Skin epidermis (tissue), 12 donors: ENCODE measurements at regions not wholly inside any gene's neighbourhood (a gene's known extent, or its start where the extent isn't known, plus 50 kb on each side); places are given as distances from the start of the nearest gene placed in this dataset.

Source experiments
- H3K27ac ChIP-seq, 21 experiments: fragments of 200-600 bp; sonication (generic) in 11 of 21; one replicate each; pipeline ENCODE4 v1.5.0; 2020; ENCODE audit warnings: mild to moderate bottlenecking in 3 of 21, inconsistent platforms in 2 of 21, moderate library complexity in 2 of 21
- H3K4me3 ChIP-seq, 7 experiments: fragments of 200-600 bp; sonication (generic) in 2 of 7; one replicate each; pipeline ENCODE4 v1.5.0; 2020; ENCODE audit warnings: inconsistent platforms in 2 of 7, mild to moderate bottlenecking in 2 of 7, moderate library complexity in 1 of 7

DNA sequence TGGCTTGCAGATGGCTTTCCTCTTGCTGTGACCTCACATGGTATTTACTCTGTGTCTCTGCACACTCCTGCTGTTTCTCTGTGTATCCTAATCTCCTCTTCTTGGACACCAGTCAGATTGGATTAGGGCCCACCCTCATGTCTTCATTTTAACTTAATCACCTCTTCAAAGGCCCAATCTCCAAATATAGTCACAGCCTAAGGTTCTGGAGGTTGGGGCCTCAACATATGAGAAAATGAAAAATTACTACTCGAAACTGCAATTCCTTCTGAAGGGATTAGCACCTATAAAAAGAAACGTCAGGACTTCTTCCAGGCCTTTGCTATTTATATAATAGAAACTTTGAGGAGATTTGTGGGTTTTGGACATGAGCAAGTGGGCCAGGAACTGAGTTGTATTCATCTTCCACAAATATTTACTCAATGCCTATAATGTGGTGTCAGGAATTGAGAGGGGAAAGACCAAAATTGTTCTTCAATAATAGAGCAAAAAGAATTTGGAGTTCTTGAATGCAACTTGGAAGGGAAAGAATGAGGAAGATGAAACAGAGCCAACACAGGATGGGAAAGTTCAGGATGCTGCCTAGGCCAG is 270.0 kb upstream of the FN1 start:
- Histone ChIP-seq H3K27ac (no peak overlapping the region), H3K4me3 (no peak overlapping the region)

DNA sequence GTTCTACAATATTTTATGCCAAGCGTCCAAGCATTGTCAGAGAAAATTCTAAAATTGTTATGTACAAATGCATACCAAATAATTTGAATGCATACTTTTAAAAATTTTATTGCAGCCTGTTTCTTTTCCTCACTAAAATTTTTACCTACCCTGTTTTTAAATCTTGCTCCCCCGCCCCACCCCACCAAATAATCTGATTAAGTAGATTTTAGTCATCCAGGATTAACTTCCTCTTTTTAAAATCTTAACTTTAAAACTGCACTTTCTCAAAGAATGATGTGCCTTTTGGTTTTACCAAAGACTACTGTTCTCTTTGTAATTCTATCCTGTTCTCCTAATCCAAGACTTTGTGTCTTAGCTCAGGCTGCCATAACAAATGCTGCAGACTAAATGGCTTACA is 269.4 kb upstream of the FN1 start:
- Histone ChIP-seq H3K4me3 (no peak overlapping the region), H3K27ac (no peak overlapping the region)

DNA sequence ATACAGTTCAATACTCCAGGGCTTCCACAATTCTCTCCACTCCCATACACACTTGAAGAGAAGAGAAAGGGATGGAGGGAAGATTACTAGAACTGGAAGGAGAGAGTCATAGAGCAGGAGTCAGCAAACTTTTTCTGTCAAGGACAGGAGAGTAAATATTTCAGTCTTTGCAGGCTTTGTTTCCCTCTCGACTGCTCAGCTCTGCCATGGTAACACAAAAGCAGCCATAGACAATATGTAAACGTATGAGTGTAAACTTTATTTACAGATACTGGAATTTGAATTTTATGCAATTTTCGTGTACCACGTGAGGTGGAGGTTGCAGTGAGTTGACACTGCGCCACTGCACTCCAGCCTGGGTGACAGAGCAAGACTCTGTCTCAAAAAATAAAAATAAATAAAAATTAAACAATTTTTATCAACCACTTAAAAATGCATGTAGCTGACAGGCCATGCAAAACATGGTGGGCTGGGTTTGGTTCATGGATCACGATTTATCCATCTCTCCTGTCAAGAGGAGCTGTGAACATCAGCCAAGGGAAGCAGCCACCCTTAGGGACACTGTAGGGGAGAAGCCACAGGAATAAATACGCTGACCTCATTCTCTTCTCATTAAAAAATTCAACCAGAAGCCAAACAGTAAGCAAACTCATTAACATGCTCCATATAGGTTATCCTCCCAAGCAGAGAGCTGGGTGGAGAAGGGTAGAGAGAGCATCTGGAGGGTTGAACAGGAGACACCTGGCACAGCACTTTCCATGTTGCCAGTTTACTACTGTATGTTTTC is 266.4 kb upstream of the FN1 start:
- H3K27ac ChIP-seq: no peak overlapping the region

DNA sequence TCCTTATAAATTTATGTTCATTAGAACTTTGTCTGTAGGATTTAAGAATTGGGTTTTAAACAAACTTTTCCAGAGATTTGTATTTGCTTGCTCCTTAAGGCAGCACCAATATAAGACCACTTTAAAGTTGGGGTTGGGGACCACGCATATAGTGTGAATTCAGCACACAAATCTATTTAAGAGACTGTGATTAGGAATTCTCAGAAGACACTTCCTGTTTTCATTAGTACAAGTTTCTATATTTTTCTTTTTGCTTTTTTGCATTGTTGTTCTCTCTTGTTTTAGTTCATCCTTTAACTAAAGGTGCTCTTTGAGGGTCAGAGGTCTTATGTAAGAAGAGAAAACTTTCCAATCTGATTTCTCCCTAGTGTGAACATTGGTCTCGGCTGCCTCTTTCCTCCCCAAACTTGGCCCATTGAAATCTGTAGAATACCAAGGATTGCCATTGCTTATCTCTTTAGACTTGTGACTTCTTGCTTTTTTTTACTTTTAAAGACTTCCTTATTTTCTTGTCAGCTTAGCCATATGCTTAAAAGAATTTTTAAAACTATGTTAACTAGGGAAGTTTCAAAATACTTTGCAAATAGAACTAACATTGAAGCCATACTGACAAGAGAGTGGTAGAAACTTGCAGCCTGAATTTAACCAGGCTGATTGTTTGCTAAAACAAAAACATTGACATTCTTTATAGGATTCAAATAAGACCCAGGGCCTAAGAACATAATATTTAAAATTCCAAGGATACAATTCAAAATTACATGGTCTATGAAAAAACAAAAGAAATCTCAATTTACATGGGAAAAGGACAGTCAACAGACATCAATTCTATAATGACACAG is 264.1 kb upstream of the FN1 start:
- H3K27ac ChIP-seq: peak overlapping the region in 8 of 21 experiments; percentile 9 to 71 (median 50)
- H3K4me3 ChIP-seq: no peak overlapping the region

More for the DNA sequence above, 266.4 kb upstream of the FN1 start:
- H3K4me3 ChIP-seq: no peak overlapping the region

DNA sequence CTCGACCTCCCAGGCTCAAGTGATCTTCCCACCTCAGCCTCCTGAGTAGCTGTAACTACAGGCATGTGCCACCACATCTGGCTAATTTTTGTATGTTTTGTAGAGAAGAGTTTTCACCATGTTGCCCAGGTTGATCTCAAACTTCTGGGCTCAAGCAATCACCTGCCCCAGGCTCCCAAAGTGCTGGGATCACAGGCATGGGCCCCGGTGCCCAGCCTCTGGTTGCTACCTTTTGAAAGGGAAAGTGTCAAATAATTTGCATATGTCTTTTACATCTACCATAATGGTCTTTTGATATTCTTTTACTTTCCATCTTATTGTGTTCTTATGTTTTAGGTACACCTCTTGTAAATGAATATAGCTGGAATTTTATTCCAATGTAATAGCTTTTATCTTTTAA is 263.1 kb upstream of the FN1 start:
- Histone ChIP-seq H3K4me3 (no peak overlapping the region), H3K27ac (peak overlapping the region in 4 of 21 experiments; percentile 5 to 68 (median 53))

DNA sequence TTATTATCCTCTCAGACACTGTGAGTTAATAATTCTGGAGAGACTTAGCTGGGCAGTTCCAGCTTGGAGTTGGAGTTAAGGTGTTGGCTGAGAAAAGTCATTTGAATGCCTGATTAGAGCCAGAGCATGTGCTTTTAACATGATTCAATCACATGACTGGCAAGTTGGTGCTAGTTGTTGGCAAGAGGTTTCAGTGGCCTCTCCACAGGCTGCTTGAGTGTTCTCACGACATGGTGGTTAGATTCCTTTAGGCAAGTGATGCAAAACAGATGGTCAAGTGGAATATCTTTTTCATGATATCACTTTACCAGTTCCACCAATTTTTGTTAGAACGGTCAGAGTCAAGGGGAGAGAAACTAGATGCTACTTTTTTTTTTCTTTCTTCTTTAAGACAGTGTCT is 262.7 kb upstream of the FN1 start:
- H3K4me3 ChIP-seq: no peak overlapping the region
- peak overlapping the region in 4 of 21 experiments; percentile 5 to 68 (median 53) for H3K27ac ChIP-seq

DNA sequence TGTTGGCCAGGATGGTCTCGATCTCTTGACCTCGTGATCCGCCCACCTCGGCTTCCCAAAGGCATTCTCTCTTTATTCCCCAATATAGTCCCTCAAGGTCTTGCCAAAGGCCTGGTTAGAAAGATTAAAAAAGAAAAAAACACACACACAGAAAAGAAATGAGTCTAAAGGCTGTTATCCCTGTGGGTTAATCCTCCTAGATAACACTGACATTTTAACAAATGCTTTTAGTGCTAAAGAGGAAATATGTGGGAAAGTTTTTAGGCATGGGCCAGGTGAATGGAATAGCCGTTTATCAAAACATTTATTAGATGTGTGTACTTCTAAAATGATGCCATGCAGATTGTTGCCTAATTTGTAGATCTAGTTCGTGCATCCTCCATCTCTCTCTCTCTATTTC is 261.6 kb upstream of the FN1 start:
- no peak overlapping the region for H3K4me3 ChIP-seq
- H3K27ac ChIP-seq: no peak overlapping the region

DNA sequence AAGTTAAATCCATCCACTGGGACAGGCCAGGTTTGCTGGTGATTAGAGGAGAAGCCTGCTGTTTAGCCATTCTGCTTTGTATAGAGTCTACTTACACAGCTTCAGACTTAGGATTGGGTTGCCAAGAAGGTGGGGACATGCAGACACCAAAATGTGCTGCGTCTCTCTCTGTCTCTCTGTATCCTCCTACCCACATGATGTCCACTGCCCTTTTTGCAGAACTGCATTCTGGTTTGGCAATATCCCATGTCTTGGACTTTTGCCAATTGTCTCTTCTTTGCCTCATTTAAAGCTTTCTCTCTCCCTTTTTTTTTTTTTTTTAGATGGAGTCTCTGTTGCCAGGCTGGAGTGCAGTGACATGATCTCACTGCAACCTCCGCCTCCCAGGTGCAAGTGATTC is 261.1 kb upstream of the FN1 start:
- H3K4me3 ChIP-seq: no peak overlapping the region
- peak overlapping the region in 2 of 21 experiments; percentile 14 to 21 for H3K27ac ChIP-seq

DNA sequence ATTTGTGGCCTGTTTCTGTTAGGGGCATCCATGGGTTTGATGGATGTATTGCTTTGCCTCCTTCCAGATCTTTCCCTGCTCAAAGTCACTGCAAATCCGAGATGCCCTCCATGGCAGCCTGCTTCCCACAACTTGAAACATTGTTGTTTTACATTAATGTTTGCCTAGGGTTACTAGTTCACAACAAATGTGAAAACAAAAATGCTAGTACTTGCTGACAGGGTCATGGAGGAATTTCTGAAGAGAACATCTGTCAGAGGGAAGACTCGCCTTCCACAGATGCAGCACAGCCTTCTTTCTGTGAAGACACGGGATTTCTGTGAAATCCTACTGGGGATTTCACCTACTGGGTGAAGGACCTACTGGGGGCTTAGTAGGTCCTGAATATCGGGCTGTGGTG is 260.0 kb upstream of the FN1 start:
- H3K27ac ChIP-seq: peak overlapping the region in 2 of 21 experiments; percentile 30
- H3K4me3 ChIP-seq: no peak overlapping the region

DNA sequence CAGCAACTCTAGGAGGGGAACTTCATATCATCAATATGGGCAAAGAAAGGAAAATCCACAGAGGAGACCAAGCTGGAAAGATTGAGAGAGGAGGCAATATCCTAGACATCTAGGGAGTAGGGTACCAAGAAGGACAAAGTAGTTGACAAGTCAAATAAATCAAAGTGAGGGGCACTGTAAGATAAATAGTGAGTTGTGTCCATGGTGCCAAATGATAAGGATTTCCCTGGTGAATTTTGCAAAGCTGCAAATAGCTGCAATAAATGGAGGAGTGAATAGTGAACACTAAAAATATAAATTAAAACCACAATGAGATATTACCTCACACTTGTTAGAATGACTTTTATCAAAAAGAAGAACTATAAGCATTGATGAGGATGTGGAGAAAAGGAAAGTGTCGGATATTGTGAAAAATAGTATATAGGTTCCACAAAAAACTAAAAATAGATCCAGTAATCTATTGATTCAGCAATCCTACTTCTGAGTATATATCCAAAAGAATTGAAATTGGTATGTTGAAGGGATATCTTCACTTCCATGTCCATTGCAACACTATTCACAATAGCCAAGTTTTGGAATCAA is 258.2 kb upstream of the FN1 start:
- no peak overlapping the region for H3K4me3 ChIP-seq

DNA sequence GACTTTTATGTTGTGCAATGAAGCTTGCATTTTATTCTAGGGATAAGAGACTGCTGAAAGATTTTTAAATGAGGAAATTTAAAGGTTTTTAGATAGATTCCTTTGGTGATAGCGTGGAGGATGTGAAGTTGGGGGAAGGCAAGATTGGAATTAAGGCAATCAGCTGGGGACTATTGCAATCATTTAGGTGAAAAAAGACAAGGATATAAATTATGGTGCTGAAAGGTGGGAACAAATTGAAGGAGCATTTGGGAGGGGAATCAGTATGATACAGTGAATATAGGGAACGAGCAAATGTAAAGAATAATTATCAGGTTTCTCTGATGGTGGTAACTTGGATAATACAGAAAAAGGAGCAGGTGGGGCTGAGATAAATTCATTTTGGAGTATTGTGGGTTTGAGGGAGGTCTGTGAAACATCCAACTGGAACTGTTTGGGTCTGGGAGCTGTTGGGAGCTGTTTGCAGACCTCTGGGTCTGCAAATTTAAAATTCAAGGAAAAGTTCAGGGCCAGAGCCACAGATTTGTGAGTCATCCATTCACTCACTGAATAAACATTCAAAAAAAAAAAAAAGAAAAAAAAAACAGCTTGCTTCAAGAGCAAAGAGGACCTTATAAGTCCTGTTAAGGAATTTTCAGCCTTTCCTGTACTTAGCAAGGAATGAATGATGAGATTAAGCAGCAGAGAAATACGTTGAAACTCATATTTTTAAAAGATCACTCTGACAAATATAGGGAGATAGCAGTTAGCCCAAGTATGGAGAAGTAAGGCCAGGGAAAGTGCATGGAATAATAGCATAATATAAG is 257.5 kb upstream of the FN1 start:
- peak overlapping the region in 4 of 21 experiments; percentile 22 to 78 (median 69) for H3K27ac ChIP-seq
- no peak overlapping the region for H3K4me3 ChIP-seq

More for the DNA sequence above, 258.2 kb upstream of the FN1 start:
- peak overlapping the region in 4 of 21 experiments; percentile 22 to 74 (median 69) for H3K27ac ChIP-seq

DNA sequence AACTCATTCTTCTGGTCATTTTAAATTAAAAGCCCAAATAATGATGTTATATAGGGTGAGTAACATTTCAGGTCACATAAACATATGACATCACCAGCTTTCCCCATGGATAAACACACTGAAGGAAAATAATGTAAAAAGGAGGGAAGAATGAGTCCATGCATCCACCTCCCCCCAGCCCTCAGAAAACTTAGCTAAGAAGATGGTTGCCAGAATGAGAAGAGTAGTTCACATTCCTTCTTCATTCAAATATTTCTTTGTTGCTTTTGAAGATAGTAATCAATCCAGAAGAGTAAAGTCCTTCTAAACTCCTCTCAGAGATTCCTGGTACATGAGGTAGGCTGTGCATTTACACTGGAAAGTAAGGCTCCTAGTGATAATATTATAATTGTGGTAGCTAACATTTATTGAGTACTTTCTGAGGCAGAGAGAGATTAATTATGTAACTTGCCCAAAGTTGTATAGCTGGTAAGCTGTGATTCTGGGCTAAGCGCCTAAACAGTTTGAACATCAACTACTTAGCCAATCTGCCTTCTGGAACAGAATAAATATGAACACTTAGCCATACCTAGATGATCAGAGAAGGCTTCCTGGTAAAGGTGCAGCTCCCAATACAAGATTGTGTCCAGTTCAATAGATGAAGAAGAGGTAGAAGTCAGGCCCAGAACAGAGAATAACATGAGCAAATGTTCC is 256.7 kb upstream of the FN1 start:
- H3K4me3 ChIP-seq: no peak overlapping the region
- peak overlapping the region in 2 of 21 experiments; percentile 74 to 78 for H3K27ac ChIP-seq

DNA sequence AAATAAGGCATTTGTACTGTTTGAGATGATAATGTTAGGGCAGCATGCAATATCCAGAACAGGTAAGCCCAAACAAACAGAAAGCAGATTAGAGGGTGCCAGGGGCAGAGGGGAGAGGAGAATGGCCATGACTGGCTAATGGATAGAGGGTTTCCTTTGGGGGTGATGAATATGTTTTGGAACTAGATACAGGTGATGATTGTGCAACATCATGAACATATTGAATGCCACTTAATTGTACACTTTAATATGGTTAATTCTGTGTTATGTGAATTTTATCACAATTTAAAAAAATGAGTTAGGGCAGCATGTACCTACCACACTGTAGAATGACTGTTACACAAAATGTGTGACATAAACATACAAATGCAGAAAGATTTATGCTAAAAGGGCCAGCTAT is 255.5 kb upstream of the FN1 start:
- H3K4me3 ChIP-seq: no peak overlapping the region
- no peak overlapping the region for H3K27ac ChIP-seq

DNA sequence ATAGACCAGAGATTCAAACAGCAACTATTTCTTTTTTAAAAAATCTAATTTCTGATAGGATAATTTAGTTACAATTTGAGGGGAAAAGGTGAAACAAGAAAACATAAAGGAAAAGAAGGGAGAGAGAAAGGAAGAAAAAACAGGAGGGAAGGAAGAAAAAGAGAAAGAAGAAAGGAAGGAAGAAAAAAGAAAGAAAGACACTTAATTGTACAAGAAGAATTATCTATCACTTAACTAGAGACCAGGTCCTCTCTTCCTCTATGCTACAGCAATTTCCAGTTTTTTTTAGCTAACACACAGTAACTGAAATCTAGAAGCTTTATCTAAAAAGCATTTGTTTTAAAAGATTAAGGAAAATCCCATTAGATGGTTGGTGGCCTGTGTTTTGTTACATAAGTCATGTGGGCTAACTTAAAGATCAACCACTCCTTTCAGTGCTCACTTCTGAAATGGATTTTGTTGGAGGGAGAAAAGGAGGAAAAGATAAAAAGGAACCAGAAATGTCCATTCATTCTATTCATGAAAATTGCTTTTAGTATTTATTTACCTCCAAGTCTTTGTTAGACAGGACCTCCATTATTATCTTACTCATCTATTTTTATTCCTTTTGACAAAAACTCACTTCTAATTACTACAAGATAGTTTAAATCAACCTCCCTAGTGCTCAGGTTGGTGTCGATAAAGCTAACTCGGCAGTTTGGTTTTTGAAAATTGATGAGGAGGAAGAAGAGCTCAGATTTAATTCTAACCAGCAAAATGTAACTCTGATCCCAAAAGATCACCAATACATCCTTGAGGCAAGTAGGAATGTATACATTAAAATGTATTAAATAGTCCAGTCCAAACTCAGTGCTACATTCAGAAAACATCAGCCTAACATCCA is 251.5 kb upstream of the FN1 start:
- no peak overlapping the region for H3K4me3 ChIP-seq
- no peak overlapping the region for H3K27ac ChIP-seq

DNA sequence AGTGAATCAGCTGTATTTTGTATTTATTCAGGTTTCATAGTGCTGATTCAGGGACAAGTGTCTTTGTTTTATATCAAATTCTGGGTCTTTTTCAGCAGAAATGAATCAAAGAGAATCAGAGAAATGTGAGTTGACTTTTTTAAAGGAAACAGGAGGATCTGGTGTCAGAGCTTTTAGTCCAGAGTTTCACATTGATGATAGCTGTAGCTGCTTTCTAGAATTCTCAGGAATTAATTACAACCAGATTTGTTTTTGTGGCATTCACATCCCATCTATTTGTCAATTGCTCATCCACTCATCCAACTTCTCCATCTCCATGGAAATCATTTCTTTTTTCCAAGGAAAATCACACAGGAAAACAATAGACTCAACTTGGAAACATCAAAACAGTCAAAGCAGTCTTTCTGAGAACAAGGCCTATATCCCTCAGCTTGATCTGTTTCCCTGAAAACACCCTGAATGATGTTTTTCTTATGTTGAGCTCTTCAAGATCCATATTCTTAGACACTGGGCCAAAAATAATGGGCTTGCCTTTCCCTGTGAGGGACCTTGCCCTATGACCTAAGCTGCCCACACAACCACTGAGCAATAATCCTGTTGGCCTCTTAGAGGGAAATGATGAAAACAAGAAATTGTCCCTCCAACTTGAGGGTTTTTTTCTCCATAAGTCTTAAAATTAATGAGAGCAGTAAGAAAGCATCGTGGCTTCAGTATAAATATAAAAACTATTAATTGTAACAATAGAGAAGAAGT is 249.5 kb upstream of the FN1 start:
- Histone ChIP-seq H3K4me3 (no peak overlapping the region), H3K27ac (peak overlapping the region in 7 of 21 experiments; percentile 5 to 72 (median 38))

DNA sequence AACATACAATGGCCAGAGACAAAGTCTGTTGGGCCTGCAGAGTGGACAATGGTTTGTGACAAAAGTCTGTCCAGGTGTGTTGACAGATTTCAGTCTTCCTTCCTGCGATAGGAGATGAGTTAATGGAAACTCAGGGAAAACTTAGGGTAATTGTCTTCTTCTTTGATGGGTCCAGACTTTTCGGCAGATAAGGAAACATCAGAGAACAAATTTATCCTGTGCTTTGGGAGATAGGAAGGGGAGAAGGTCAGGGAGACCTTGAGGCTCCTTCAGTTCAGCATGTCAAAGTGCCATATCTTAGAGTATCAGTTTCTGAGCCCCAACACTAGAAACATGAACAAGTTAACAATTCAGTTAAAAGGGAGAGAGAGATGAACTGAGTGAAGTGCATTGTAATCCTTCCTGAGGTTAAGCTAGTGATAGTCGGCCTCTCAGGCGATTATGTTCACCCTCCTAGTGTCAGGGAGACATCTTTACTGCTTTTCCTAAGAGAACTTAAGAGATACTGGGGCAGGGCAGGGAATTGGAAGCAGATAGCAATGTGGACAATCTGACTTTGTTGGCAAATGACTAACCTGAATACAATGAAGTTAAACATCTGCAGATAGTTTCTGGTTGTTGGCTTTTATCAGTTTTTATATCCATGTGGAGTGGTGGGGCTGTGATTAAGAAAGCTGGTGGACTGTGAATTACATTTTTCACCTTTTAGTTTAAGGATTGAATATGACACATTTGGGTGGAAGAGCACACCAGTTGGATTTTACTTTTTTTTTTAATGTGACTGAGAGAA is 248.8 kb upstream of the FN1 start:
- no peak overlapping the region for H3K4me3 ChIP-seq
- H3K27ac ChIP-seq: peak overlapping the region in 4 of 21 experiments; percentile 25 to 58 (median 48)
